Liver (tissue), 2 donors: ENCODE measurements at regions not wholly inside any gene's neighbourhood (a gene's known extent, or its start where the extent isn't known, plus 50 kb on each side); places are given as distances from the start of the nearest gene placed in this dataset.

ENCODE experiments used
- FOXA1 ChIP-seq: IDR thresholded peaks from 2 replicates; pipeline ENCODE4 v1.6.1; 2016; ENCODE audit warnings: antibody characterized with exemption
- GABPA ChIP-seq, 2 donors: IDR thresholded peaks in 1 of 2; conservative IDR thresholded peaks in 1 of 2; 2 replicates each; pipeline ENCODE4 v1.6.1; 2016; ENCODE audit warnings: antibody characterized with exemption in 2 of 2, mild to moderate bottlenecking in 1 of 2, moderate library complexity in 1 of 2
- TF ChIP-seq, protein P1 (sequence below): IDR thresholded peaks from 2 replicates; pipeline ENCODE4 v1.6.1; 2016; ENCODE audit warnings: antibody characterized with exemption, mild to moderate bottlenecking
- donor health status: healthy.

DNA sequence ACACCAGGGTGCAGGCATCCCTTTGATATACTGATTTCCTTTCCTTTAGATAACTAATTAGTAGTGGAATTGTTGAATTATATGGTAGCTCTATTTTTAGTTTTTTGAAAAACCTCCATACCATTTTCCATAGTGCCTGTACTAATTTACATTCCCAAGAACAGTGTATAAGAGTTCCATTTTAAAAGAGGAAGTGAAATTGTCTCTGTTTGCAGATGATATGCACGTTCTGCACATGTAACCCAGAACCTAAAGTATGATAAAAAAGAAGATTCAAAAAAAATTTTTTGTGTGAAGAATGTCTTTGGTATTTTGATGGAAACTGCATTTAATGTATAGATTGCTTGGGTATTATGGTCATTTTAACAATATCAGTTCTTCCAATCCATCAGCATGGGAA lies 424.0 kb upstream of the CCNH start:
- TF ChIP-seq, protein P1, sequence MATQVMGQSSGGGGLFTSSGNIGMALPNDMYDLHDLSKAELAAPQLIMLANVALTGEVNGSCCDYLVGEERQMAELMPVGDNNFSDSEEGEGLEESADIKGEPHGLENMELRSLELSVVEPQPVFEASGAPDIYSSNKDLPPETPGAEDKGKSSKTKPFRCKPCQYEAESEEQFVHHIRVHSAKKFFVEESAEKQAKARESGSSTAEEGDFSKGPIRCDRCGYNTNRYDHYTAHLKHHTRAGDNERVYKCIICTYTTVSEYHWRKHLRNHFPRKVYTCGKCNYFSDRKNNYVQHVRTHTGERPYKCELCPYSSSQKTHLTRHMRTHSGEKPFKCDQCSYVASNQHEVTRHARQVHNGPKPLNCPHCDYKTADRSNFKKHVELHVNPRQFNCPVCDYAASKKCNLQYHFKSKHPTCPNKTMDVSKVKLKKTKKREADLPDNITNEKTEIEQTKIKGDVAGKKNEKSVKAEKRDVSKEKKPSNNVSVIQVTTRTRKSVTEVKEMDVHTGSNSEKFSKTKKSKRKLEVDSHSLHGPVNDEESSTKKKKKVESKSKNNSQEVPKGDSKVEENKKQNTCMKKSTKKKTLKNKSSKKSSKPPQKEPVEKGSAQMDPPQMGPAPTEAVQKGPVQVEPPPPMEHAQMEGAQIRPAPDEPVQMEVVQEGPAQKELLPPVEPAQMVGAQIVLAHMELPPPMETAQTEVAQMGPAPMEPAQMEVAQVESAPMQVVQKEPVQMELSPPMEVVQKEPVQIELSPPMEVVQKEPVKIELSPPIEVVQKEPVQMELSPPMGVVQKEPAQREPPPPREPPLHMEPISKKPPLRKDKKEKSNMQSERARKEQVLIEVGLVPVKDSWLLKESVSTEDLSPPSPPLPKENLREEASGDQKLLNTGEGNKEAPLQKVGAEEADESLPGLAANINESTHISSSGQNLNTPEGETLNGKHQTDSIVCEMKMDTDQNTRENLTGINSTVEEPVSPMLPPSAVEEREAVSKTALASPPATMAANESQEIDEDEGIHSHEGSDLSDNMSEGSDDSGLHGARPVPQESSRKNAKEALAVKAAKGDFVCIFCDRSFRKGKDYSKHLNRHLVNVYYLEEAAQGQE = no peak
- TF ChIP-seq GABPA (IDR thresholded peaks at IDR 0.05 in 1 of 2, conservative IDR thresholded peaks at IDR 0.05 in 1 of 2) (no peak), FOXA1 (no peak)
